Ectodermal cell (in vitro differentiated cells): ENCODE measurements at regions not wholly inside any gene's neighbourhood (a gene's known extent, or its start where the extent isn't known, plus 50 kb on each side); places are given as distances from the start of the nearest gene placed in this dataset.

Source experiments
- H3K27ac ChIP-seq: 2 replicates; pipeline ENCODE4 v1.7.0; 2013; ENCODE audit warnings: mild to moderate bottlenecking, low read depth, low read length; ENCODE audit not compliant: insufficient read depth, poor library complexity, severe bottlenecking
- H3K27me3 ChIP-seq: 2 replicates; pipeline ENCODE4 v1.7.0; 2013; ENCODE audit warnings: mild to moderate bottlenecking, low read length; ENCODE audit not compliant: insufficient read depth, control insufficient read depth, poor library complexity, severe bottlenecking
- H3K36me3 ChIP-seq: one replicate; pipeline ENCODE4 v1.7.0; 2013; ENCODE audit warnings: low read length; ENCODE audit not compliant: control insufficient read depth, insufficient read depth
- H3K4me1 ChIP-seq: one replicate; pipeline ENCODE4 v1.7.0; 2013; ENCODE audit warnings: low read length; ENCODE audit not compliant: control insufficient read depth, insufficient read depth
- H3K4me3 ChIP-seq: 2 replicates; pipeline ENCODE4 v1.7.0; 2013; ENCODE audit warnings: low read depth, low read length, control low read depth; ENCODE audit not compliant: insufficient read depth
- H3K9me3 ChIP-seq: 2 replicates; pipeline ENCODE4 v1.7.0; 2013; ENCODE audit warnings: mild to moderate bottlenecking, low read length, moderate library complexity; ENCODE audit not compliant: control insufficient read depth
- WGBS, 2 experiments: methylation state at CpG; one replicate each; pipeline ENCODE4 v1.1.7; 2013; ENCODE audit warnings: missing lambda C conversion rate in 2 of 2; 5-methylcytosine and 5-hydroxymethylcytosine counted together

GRCh38 chr6:21886542-21887151 is 293.1 kb downstream of the SOX4 start:
- peaks cover 21% of the 10 kb centered on the region for H3K4me1 ChIP-seq
- H3K4me3 ChIP-seq: no peak overlapping the region
- H3K36me3 ChIP-seq: no peaks in the 10 kb centered on the region
- WGBS, 2 experiments: 90 to 94% methylated on average over 2 to 3 of the region's 3 CpGs
- H3K27me3 ChIP-seq: no peaks in the 10 kb centered on the region
- H3K9me3 ChIP-seq: no peaks in the 10 kb centered on the region
- peak overlapping the region; percentile 17 for H3K27ac ChIP-seq

- H3K4me3 ChIP-seq: no peak overlapping the region
- no peak overlapping the region for H3K27ac ChIP-seq
- H3K9me3 ChIP-seq: no peaks in the 10 kb centered on the region
- 93 to 95% methylated on average over 15 of the region's 15 CpGs for WGBS, 2 experiments
- H3K4me1 ChIP-seq: peaks cover 21% of the 10 kb centered on the region
- no peaks in the 10 kb centered on the region for H3K36me3 ChIP-seq
- H3K27me3 ChIP-seq: no peaks in the 10 kb centered on the region
Observed at GRCh38 chr6:21887231-21888185, 294.0 kb downstream of the SOX4 start.

DNA sequence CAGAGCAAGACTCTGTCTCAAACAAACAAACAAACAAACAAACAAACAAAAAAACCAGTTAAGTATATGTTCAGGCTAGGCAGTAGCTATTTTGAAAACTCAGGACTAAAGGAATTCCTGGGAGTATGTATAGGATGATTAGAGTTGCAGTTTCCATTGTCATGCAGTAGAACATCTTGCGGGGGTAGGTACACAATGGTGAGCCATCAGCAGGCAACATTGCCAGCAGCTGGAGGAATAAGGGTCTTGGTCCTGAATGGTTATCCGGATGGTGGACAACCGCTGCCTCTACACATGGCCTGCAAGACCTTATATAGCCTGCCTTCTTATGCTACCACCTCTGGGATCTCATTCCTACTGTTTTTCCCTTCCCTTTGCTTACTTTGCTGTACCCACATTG is 297.5 kb downstream of the SOX4 start:
- no peak overlapping the region for H3K27ac ChIP-seq
- WGBS, 2 experiments: 60% methylated on average over 3 of the region's 3 CpGs
- no peaks in the 10 kb centered on the region for H3K9me3 ChIP-seq
- H3K4me1 ChIP-seq: peaks cover 12% of the 10 kb centered on the region
- H3K36me3 ChIP-seq: no peaks in the 10 kb centered on the region
- no peaks in the 10 kb centered on the region for H3K27me3 ChIP-seq
- H3K4me3 ChIP-seq: no peak overlapping the region

- no peak overlapping the region for H3K4me3 ChIP-seq
- H3K36me3 ChIP-seq: no peaks in the 10 kb centered on the region
- 93 to 95% methylated on average over 4 of the region's 4 CpGs for WGBS, 2 experiments
- H3K27me3 ChIP-seq: no peaks in the 10 kb centered on the region
- H3K4me1 ChIP-seq: peaks cover 3% of the 10 kb centered on the region
- no peaks in the 10 kb centered on the region for H3K9me3 ChIP-seq
- no peak overlapping the region for H3K27ac ChIP-seq
Observed at GRCh38 chr6:21893793-21894192, 300.2 kb downstream of the SOX4 start.

DNA sequence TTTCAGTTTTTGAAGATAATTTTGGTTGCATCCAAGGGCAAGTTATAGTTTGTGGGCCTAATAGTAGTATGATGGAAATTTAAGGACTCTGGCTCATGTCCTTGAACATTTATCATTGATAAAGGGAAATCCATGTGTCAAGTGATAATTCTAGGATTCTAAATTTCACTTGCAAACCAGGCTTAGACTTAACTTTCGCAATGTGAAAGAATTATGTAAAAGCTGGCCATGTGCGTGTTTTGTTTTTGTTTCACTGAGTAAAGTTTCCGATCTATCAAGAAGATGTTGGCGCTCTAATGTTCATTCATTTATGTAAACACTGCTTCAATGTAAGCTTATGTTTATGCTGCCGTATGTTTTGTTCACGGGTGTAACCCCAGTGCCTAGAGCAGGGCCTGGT is 302.0 kb downstream of the SOX4 start:
- Histone ChIP-seq H3K27me3 (no peaks in the 10 kb centered on the region), H3K4me1 (peaks cover 3% of the 10 kb centered on the region)
- 97 to 98% methylated on average over 6 of the region's 6 CpGs for WGBS, 2 experiments

GRCh38 chr6:21898107-21898796 is 304.7 kb downstream of the SOX4 start:
- WGBS, 2 experiments: 90 to 95% methylated on average over 5 of the region's 5 CpGs
- no peak overlapping the region for H3K27ac ChIP-seq
- H3K4me1 ChIP-seq: peaks cover 13% of the 10 kb centered on the region

More for the DNA sequence above, 302.0 kb downstream of the SOX4 start:
- no peak overlapping the region for H3K27ac ChIP-seq
- H3K4me3 ChIP-seq: no peak overlapping the region
- H3K36me3 ChIP-seq: no peaks in the 10 kb centered on the region
- H3K9me3 ChIP-seq: no peaks in the 10 kb centered on the region

DNA sequence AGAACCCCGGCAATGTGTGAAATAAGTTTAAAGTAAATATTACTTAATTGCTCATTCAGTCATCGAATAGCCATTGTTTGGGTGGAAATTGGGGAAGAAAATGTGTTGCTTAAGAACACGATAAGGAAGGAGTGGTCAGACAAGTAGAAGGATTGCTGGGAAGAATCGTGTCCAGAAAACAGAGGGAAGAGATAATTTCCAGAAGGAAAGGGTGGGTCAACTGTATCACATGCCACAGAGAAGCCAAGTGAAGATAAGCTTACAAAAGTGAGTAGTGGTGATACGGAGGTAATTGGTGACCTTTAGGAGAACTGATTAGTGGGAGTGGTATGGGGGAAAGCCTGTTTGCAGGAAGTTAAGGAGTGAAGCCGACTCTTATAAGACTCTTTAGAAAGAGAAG is 306.2 kb downstream of the SOX4 start:
- Histone ChIP-seq H3K4me3 (no peak overlapping the region), H3K27me3 (no peaks in the 10 kb centered on the region), H3K36me3 (no peaks in the 10 kb centered on the region), H3K4me1 (peaks cover 13% of the 10 kb centered on the region), H3K27ac (no peak overlapping the region), H3K9me3 (no peaks in the 10 kb centered on the region)
- 95 to 99% methylated on average over 6 of the region's 6 CpGs for WGBS, 2 experiments

More at GRCh38 chr6:21898107-21898796, 304.7 kb downstream of the SOX4 start:
- Histone ChIP-seq H3K36me3 (no peaks in the 10 kb centered on the region), H3K9me3 (no peaks in the 10 kb centered on the region), H3K27me3 (no peaks in the 10 kb centered on the region), H3K4me3 (no peak overlapping the region)

DNA sequence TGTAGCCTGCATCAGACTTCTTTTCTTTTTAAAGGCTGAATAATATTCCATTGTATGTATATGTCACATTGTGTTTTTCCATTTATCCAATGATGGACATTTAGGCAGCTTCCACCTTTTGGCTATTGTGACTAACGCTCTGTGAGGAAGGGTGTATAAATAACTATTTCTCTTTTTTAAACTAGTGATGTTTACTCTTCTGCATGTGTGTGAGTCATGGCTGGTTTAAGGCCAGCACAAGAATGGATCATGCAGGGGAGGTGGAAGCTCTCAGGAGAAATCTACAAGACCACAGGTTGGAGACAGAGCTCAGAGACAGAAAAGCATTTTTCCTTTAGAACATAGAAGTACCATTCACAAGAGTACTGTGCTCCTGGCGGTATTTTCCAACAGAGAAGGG is 307.2 kb downstream of the SOX4 start:
- 85 to 95% methylated on average over 1 to 2 of the region's 2 CpGs for WGBS, 2 experiments
- peaks cover 11% of the 10 kb centered on the region for H3K4me1 ChIP-seq
- H3K4me3 ChIP-seq: no peak overlapping the region
- H3K36me3 ChIP-seq: no peaks in the 10 kb centered on the region
- no peaks in the 10 kb centered on the region for H3K9me3 ChIP-seq
- no peak overlapping the region for H3K27ac ChIP-seq
- no peaks in the 10 kb centered on the region for H3K27me3 ChIP-seq

- peak overlapping the region; percentile 73 for H3K27ac ChIP-seq
- no peaks in the 10 kb centered on the region for H3K36me3 ChIP-seq
- H3K4me3 ChIP-seq: no peak overlapping the region
- no peaks in the 10 kb centered on the region for H3K27me3 ChIP-seq
- 26 to 43% methylated on average over 6 to 7 of the region's 7 CpGs for WGBS, 2 experiments
- no peaks in the 10 kb centered on the region for H3K9me3 ChIP-seq
- peaks cover 10% of the 10 kb centered on the region for H3K4me1 ChIP-seq
Observed at GRCh38 chr6:21902628-21903169, 309.1 kb downstream of the SOX4 start.

GRCh38 chr6:21905531-21905930 is 312.0 kb downstream of the SOX4 start:
- no peak overlapping the region for H3K27ac ChIP-seq
- H3K27me3 ChIP-seq: no peaks in the 10 kb centered on the region
- no peaks in the 10 kb centered on the region for H3K36me3 ChIP-seq
- H3K4me3 ChIP-seq: no peak overlapping the region
- peaks cover 10% of the 10 kb centered on the region for H3K4me1 ChIP-seq
- WGBS, 2 experiments: 98 to 100% methylated on average over 2 of the region's 2 CpGs
- no peaks in the 10 kb centered on the region for H3K9me3 ChIP-seq
